Nucleus accumbens (tissue), 56 donors: ENCODE measurements at regions not wholly inside any gene's neighbourhood (a gene's known extent, or its start where the extent isn't known, plus 50 kb on each side); places are given as distances from the start of the nearest gene placed in this dataset.
"Not testable (repeated sequence)": the region's sequence is repeated elsewhere in the genome, so short reads cannot be mapped to it uniquely, and the experiment has no call there.

Experiments used
- DNase-seq, 56 donors: peaks; one replicate each; lab custom pipeline; 2025; lab: John Stamatoyannopoulos, UW

GRCh38 chr5:1997640-1998347, 115.1 kb upstream of the IRX4 start:
- no peak for DNase-seq

GRCh38 chr5:1995491-1995890, 112.8 kb upstream of the IRX4 start:
- DNase-seq, result no peak

GRCh38 chr5:1987471-1987870, 104.7 kb upstream of the IRX4 start:
- no peak for DNase-seq

- no peak for DNase-seq
Measured at GRCh38 chr5:1985781-1986180, 103.1 kb upstream of the IRX4 start.

GRCh38 chr5:1983919-1984695, 101.4 kb upstream of the IRX4 start:
- no peak for DNase-seq

- DNase-seq, result no peak
Measured at GRCh38 chr5:1983401-1983800, 100.7 kb upstream of the IRX4 start.

GRCh38 chr5:1982561-1982960, 99.8 kb upstream of the IRX4 start:
- DNase-seq, result not testable (repeated sequence)

- DNase-seq, result no peak
Measured at GRCh38 chr5:1975898-1976765, 93.4 kb upstream of the IRX4 start.

GRCh38 chr5:1975406-1975715, 92.6 kb upstream of the IRX4 start:
- no peak for DNase-seq

- no peak for DNase-seq
Measured at GRCh38 chr5:1974501-1975405, 92.0 kb upstream of the IRX4 start.

- no peak for DNase-seq
Measured at GRCh38 chr5:1974081-1974480, 91.4 kb upstream of the IRX4 start.

- DNase-seq, result peak in 2 of 56 donors; percentile 20 to 21
Measured at GRCh38 chr5:1973391-1974013, 90.8 kb upstream of the IRX4 start.

- DNase-seq, result no peak
Measured at GRCh38 chr5:1971944-1972343, 89.2 kb upstream of the IRX4 start.

- DNase-seq, result no peak
Measured at GRCh38 chr5:1967736-1968135, 85.0 kb upstream of the IRX4 start.

GRCh38 chr5:1966461-1966860, 83.7 kb upstream of the IRX4 start:
- no peak for DNase-seq

GRCh38 chr5:1965925-1966324, 83.2 kb upstream of the IRX4 start:
- no peak for DNase-seq

GRCh38 chr5:1963941-1964451, 81.3 kb upstream of the IRX4 start:
- no peak for DNase-seq

GRCh38 chr5:1963358-1963757, 80.6 kb upstream of the IRX4 start:
- DNase-seq, result no peak

GRCh38 chr5:1962619-1963355, 80.1 kb upstream of the IRX4 start:
- DNase-seq, result no peak
